NCI-H1694 (cell line): ENCODE measurements at regions not wholly inside any gene's neighbourhood (a gene's known extent, or its start where the extent isn't known, plus 50 kb on each side); places are given as distances from the start of the nearest gene placed in this dataset.

Source experiments
- DNase-seq: peaks from one replicate; lab custom pipeline; 2025; lab: John Stamatoyannopoulos, UW

DNA sequence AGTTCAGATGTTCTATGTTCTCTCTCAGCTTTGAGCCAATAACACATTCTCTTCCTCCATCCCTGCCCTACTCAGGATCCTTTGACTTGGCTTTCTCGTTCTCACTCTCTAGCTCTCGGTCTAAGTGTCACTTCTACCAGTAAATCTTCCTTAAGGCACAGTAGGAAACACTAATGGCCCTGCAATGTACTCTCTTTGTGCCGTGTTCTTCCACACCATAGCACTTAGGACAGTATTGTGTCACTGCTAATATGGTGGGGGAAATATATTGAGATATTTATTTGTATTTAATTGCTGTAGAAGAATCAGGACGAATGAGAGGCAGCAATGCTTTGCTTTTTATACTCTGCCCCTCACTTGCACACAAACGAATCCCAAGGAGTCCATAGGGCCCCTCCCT lies 493.1 kb downstream of the SHISA9 start:
- no peak for DNase-seq

DNA sequence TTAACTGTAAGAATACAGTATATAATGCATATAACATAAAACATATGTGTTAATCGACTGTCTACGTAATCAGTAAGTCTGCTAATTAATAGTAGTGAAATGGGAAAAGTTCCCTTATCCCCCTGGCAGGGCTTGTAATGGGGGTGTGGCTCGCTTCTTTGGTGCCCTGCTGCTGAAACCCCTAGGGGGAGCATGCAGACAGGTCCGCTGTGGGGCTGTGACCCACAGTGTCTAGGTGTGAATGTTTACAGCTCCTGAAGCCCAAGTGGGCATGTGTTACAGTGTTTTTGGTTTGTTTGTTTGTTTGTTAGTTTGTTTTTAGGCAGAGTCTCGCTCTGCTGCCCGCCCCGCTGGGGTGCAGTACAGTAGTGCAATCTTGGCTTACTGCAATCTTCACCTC lies 495.7 kb downstream of the SHISA9 start:
- DNase-seq: no peak

GRCh38 chr16:13401641-13402040 lies 500.2 kb downstream of the SHISA9 start:
- no peak for DNase-seq

GRCh38 chr16:13402601-13403000 lies 501.2 kb downstream of the SHISA9 start:
- no peak for DNase-seq

GRCh38 chr16:13403326-13403725 lies 501.9 kb downstream of the SHISA9 start:
- DNase-seq: no peak

DNA sequence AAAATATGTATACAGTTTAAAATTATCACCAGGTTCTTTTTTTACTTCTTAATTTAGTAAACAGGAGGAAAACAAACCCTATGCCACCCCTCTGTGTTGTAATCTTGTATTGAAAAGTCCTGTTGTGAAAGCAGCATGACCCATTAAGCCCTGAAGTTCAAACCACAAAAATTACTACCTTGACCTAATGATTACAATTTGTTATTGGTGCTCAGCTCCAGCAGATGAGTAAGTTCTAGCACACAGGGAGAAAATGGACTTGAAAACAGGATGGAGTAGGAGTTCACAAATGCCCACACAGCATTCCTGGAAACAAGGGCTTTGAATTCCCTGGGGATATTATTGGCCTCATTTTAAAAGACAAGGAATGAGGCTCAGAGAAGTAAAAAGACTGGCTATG lies 505.8 kb upstream of the ERCC4 start:
- no peak for DNase-seq

DNA sequence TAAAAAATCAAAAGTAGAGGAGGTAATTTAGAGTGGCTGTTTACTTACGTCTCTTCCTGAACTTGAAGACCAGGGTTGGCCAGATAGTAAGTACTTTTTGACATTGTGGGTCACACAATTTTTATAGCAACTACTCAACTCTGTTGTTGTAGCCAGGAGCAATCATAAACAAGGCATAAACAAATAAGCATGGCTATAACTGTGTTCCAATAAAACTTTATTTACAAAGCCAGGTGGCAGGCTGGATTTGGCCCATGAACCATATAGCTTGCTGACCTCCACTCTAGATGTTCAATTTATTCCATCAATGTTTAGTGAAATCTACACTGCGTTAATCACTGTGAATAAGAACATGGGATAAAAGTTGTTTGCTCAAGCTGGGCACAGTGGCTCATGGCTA lies 500.4 kb upstream of the ERCC4 start:
- no peak for DNase-seq

- DNase-seq: no peak
Measured at GRCh38 chr16:13421726-13422125, 498.2 kb upstream of the ERCC4 start.

DNA sequence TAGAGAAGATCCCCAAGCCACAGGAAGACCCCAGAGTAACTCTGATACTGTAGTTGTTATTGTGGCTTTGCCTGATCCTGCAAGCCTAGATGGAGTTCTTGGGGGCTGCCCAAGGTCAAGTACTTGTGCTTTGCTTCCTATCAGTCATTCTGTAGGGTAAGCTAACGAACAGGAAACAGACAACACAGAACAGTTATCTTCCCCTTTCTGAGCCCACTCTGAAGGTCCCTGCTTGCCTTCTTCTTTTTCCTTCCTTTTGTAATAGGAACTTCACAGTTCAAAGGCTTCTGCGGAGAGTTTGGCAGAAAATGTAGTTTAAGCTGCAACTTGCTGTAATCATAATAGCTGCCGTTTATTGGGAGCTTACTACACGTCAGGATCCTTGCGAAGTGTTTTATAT lies 494.1 kb upstream of the ERCC4 start:
- DNase-seq: no peak

DNA sequence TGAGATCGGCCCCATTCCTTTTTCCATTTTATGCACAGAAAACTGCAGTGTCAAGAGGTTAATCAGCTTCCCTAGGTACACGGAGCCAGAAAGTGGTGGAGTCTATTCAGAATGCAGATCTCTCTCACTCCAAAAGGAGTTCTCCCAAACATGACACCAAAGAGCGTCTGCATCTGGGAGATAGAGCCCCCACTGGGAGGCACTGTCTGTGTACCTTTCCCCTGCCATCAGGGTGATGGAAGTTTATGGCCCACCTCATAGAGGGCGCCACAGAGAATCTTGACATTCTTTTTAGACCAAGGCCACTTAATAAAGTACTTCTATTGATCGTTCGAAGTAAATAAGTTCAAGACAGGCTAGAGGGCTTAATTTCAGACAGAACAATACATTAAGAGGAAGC lies 493.7 kb upstream of the ERCC4 start:
- no peak for DNase-seq

DNA sequence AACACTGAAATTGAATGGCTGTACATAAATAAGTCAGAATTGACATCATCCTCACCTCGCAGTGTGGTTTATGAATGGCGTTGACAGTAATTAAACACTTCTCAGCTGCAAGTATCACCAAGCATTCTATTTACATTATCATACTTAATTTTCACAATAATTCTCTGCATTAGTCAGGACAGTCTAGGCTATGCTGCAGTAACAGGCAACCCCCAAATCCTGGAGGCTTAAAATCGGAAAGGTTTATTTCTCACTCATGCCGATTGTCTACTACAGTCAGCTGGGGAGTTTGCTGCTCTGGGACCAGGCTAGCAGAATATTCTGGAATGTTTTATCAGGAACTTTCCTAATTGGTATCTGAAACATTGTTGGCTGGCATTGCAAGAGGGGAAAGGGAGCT lies 493.2 kb upstream of the ERCC4 start:
- DNase-seq: no peak

DNA sequence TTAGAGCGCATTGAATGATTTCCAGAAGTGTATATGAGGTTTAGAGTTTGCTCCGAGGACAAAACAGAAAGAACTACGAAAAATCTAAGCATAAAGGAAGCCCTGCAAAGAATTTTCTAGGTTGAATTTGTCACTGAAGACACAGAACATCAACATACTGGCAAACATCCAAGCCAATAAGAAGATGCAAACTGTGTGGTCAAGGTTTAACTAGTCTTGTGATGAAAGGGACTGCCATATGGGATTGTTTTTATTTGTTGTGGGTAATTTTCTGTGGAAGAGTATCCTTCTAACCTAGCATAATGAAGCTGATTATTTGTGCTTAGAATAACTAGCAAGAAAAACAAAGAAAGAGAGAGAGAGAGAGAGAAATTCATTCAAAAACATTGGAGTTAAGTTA lies 492.0 kb upstream of the ERCC4 start:
- no peak for DNase-seq

GRCh38 chr16:13429416-13429815 lies 490.5 kb upstream of the ERCC4 start:
- no peak for DNase-seq

- no peak for DNase-seq
Measured at GRCh38 chr16:13435415-13435814, 484.5 kb upstream of the ERCC4 start.

DNA sequence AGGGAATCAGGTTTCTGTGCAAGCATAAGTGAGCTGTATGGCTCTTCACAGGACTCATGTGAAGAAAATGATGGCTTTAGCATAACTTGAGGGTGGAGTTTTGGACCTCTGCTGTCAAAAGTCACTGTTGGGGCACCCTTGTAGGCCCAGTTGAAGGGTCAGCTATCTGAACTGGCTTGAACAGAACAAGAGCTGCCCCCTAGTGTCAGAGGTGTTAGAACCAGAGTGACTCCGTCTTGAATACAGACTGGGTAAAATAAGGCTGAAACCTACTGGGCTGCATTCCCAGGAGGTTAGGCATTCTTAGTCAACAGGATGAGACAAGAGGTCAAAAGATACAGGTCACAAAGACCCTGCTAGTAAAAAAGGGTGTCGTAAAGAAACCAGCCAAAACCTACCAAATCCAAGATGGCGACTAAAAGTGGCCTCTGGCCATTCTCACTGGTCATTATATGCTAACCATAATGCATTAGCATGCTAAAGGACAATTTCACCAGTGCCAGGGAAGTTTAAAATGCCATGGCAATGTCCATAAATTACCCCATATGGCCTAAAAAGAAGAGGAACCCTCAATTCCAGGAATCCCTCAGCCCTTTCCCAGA lies 484.0 kb upstream of the ERCC4 start:
- no peak for DNase-seq

DNA sequence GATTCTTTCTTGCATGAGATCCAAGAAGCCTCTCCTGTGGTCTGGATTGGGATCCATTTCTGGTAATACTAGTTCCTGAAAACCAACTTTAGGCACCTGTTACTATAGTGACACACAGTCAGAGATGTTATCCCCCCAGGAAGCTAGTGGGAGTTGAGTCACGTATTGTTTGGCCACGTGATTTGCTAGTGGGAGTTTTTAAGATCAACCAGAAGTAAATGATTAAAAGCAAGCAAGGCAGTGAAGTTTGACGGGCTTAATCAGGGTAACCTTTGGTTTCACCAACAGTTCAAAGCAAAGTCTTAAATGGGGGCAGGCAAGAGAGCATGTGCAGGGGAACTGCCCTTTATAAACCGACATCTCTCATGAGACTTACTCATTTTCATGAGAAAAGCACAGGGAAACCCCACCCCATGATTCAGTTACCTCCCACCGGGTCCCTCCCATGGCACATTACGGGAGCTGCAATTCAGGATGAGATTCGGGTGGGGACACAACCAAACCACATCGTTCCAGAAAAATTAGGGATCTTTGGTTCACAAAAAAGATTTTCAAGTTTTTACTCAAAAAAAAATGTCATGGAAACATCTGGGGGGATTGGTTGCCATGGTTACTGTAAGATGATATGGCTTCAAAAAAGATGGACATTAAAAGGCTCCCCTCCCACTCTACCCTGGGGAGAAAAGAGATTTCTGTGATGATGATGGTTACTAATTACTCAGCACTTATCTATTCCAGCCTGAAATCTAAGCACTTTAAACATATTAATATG lies 483.1 kb upstream of the ERCC4 start:
- DNase-seq: no peak

DNA sequence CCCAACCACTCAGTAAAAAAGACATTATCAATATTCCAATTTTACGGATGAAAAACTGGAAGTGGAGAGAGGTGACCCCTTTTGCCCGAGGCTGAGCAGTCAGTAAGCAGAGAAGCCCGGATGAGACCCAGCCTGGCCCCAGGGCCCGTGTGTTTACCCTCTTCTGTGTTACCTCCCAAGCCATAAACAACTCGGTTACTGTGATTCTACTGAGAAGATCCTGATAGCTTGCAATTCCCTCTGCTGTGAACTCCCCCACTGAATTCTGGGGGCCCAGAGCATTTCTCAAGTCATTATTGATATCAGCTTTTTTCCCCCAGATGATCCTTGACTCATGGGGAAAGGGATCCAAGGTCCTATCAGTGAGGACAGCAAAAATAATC lies 482.6 kb upstream of the ERCC4 start:
- DNase-seq: no peak

GRCh38 chr16:13438064-13438463 lies 481.9 kb upstream of the ERCC4 start:
- DNase-seq: no peak

GRCh38 chr16:13439766-13440165 lies 480.2 kb upstream of the ERCC4 start:
- no peak for DNase-seq

GRCh38 chr16:13441675-13442074 lies 478.3 kb upstream of the ERCC4 start:
- no peak for DNase-seq

- DNase-seq: no peak
Measured at GRCh38 chr16:13448346-13448745, 471.6 kb upstream of the ERCC4 start.

- DNase-seq: no peak
Measured at GRCh38 chr16:13453325-13453724, 466.6 kb upstream of the ERCC4 start.

GRCh38 chr16:13453938-13454553 lies 465.9 kb upstream of the ERCC4 start:
- peak; percentile 10 for DNase-seq

DNA sequence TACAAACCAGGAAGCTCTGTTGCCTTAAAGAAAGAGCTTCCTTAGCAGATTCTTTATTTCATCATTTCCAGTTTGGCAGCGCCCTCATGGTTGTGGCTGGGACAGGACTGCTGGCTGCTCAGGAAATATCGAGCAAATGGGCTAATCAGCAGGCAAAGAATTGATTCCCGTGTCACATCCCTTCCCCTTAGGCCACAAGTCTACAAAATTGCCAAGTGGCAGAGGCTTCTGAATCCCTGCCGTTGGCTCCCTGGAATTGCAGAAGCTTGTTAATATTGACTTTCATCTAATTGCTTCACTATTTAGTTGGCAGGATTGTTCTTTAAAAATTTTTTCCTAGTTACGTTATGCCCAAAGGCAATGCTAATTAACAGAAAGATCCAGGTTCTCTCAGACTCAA lies 456.3 kb upstream of the ERCC4 start:
- no peak for DNase-seq
